ENCODE measurements at regions not wholly inside any gene's neighbourhood (a gene's known extent, or its start where the extent isn't known, plus 50 kb on each side); places are given as distances from the start of the nearest gene placed in this dataset.

DNA sequence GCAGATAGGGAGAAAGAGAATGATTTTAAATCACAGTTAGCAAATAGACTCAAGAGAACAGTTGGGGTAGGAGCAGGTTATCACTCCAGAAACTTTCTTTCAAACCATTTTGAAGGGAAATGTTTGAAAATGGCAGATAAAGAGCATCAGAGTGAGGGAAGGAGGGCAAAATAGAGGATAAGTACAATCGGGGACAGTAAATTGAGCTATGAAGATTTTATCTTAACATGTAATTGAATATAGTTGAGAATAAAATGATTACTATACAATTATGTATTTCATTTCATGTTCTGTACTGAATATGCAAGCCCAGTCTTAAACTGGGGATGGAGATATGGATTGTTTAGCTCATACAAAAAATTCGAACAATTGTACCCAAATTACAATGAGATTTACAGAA is 54.0 kb downstream of the MAP10 start:
- TF ChIP-seq, protein P1, sequence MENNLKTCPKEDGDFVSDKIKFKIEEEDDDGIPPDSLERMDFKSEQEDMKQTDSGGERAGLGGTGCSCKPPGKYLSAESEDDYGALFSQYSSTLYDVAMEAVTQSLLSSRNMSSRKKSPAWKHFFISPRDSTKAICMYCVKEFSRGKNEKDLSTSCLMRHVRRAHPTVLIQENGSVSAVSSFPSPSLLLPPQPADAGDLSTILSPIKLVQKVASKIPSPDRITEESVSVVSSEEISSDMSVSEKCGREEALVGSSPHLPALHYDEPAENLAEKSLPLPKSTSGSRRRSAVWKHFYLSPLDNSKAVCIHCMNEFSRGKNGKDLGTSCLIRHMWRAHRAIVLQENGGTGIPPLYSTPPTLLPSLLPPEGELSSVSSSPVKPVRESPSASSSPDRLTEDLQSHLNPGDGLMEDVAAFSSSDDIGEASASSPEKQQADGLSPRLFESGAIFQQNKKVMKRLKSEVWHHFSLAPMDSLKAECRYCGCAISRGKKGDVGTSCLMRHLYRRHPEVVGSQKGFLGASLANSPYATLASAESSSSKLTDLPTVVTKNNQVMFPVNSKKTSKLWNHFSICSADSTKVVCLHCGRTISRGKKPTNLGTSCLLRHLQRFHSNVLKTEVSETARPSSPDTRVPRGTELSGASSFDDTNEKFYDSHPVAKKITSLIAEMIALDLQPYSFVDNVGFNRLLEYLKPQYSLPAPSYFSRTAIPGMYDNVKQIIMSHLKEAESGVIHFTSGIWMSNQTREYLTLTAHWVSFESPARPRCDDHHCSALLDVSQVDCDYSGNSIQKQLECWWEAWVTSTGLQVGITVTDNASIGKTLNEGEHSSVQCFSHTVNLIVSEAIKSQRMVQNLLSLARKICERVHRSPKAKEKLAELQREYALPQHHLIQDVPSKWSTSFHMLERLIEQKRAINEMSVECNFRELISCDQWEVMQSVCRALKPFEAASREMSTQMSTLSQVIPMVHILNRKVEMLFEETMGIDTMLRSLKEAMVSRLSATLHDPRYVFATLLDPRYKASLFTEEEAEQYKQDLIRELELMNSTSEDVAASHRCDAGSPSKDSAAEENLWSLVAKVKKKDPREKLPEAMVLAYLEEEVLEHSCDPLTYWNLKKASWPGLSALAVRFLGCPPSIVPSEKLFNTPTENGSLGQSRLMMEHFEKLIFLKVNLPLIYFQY (CRISPR knock-in tag; IDR thresholded peaks at IDR 0.05; ENCODE audit: borderline replicate concordance) = no peak
- no peak for TF ChIP-seq ZBTB3 (CRISPR knock-in tag; IDR thresholded peaks at IDR 0.05; ENCODE audit: borderline replicate concordance, low read depth)
- no peak for TF ChIP-seq ZNF75D (CRISPR knock-in tag; IDR thresholded peaks at IDR 0.05; ENCODE audit: borderline replicate concordance)
- TF ChIP-seq, protein P2, sequence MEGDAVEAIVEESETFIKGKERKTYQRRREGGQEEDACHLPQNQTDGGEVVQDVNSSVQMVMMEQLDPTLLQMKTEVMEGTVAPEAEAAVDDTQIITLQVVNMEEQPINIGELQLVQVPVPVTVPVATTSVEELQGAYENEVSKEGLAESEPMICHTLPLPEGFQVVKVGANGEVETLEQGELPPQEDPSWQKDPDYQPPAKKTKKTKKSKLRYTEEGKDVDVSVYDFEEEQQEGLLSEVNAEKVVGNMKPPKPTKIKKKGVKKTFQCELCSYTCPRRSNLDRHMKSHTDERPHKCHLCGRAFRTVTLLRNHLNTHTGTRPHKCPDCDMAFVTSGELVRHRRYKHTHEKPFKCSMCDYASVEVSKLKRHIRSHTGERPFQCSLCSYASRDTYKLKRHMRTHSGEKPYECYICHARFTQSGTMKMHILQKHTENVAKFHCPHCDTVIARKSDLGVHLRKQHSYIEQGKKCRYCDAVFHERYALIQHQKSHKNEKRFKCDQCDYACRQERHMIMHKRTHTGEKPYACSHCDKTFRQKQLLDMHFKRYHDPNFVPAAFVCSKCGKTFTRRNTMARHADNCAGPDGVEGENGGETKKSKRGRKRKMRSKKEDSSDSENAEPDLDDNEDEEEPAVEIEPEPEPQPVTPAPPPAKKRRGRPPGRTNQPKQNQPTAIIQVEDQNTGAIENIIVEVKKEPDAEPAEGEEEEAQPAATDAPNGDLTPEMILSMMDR (CRISPR knock-in tag; IDR thresholded peaks at IDR 0.05) = no peak
- no peak for TF ChIP-seq NR2C2 (CRISPR knock-in tag; IDR thresholded peaks at IDR 0.05; ENCODE audit: borderline replicate concordance)
- TF ChIP-seq, protein P3, sequence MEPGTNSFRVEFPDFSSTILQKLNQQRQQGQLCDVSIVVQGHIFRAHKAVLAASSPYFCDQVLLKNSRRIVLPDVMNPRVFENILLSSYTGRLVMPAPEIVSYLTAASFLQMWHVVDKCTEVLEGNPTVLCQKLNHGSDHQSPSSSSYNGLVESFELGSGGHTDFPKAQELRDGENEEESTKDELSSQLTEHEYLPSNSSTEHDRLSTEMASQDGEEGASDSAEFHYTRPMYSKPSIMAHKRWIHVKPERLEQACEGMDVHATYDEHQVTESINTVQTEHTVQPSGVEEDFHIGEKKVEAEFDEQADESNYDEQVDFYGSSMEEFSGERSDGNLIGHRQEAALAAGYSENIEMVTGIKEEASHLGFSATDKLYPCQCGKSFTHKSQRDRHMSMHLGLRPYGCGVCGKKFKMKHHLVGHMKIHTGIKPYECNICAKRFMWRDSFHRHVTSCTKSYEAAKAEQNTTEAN (CRISPR knock-in tag; conservative IDR thresholded peaks at IDR 0.05) = no peak
